ENCODE measurements at regions not wholly inside any gene's neighbourhood (a gene's known extent, or its start where the extent isn't known, plus 50 kb on each side); places are given as distances from the start of the nearest gene placed in this dataset.

- ATAC-seq (ENCODE audit: low FRiP score): no peak
- TF ChIP-seq CTCF (IDR thresholded peaks at IDR 0.05): no peak
- DNase-seq (ENCODE audit: low spot score): no peak
Measured at GRCh38 chr6:139443231-139444112, 69.0 kb upstream of the CITED2 start.

- DNase-seq (ENCODE audit: low spot score) (no peak), ATAC-seq (ENCODE audit: low FRiP score) (no peak)
- TF ChIP-seq CTCF (IDR thresholded peaks at IDR 0.05): no peak
Measured at GRCh38 chr6:139442188-139442671, 67.8 kb upstream of the CITED2 start.

- ATAC-seq (ENCODE audit: low FRiP score) (no peak), DNase-seq (ENCODE audit: low spot score) (no peak)
- TF ChIP-seq CTCF (IDR thresholded peaks at IDR 0.05): no peak
Measured at GRCh38 chr6:139439349-139439748, 64.9 kb upstream of the CITED2 start.

GRCh38 chr6:139438775-139439174, 64.3 kb upstream of the CITED2 start:
- DNase-seq (ENCODE audit: low spot score) (no peak), ATAC-seq (ENCODE audit: low FRiP score) (no peak)
- TF ChIP-seq CTCF (IDR thresholded peaks at IDR 0.05): no peak

GRCh38 chr6:139436957-139437348, 62.5 kb upstream of the CITED2 start:
- TF ChIP-seq CTCF (IDR thresholded peaks at IDR 0.05): no peak
- no peak for DNase-seq (ENCODE audit: low spot score)
- ATAC-seq (ENCODE audit: low FRiP score): no peak

- DNase-seq (ENCODE audit: low spot score) (no peak), ATAC-seq (ENCODE audit: low FRiP score) (no peak)
- no peak for TF ChIP-seq CTCF (IDR thresholded peaks at IDR 0.05)
Measured at GRCh38 chr6:139436200-139436956, 61.9 kb upstream of the CITED2 start.
